ENCODE measurements at regions not wholly inside any gene's neighbourhood (a gene's known extent, or its start where the extent isn't known, plus 50 kb on each side); places are given as distances from the start of the nearest gene placed in this dataset.

DNA sequence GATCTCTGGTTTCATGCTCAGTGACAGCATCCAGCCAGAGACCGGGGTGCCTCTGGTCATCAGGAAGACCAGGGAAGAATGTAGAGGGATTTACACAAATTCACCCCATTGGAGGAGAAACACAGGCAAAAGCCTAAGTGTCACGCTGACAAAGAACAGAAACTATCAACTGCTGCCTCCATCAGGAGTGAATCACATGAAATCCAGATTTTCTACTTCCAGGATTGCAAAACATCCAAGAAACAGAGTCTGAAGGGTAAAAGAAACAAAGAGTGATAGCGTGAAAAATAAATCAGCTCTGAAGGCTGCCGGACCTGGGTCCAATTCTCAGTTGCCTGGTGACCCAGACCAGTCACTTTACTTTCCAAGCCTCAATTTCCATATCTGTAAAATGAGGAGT, 136.1 kb upstream of the MAP1LC3B2 start:
- TF ChIP-seq, protein P1, sequence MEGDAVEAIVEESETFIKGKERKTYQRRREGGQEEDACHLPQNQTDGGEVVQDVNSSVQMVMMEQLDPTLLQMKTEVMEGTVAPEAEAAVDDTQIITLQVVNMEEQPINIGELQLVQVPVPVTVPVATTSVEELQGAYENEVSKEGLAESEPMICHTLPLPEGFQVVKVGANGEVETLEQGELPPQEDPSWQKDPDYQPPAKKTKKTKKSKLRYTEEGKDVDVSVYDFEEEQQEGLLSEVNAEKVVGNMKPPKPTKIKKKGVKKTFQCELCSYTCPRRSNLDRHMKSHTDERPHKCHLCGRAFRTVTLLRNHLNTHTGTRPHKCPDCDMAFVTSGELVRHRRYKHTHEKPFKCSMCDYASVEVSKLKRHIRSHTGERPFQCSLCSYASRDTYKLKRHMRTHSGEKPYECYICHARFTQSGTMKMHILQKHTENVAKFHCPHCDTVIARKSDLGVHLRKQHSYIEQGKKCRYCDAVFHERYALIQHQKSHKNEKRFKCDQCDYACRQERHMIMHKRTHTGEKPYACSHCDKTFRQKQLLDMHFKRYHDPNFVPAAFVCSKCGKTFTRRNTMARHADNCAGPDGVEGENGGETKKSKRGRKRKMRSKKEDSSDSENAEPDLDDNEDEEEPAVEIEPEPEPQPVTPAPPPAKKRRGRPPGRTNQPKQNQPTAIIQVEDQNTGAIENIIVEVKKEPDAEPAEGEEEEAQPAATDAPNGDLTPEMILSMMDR (IDR thresholded peaks at IDR 0.05) = no peak
- TF ChIP-seq EP300 (IDR thresholded peaks at IDR 0.05; ENCODE audit: low read depth) = no peak
